HAP-1 (cell line): ENCODE measurements at regions not wholly inside any gene's neighbourhood (a gene's known extent, or its start where the extent isn't known, plus 50 kb on each side); places are given as distances from the start of the nearest gene placed in this dataset.

Experiments used
- DNase-seq, 2 experiments: peaks; one replicate each; pipeline ENCODE4 v3.0.0-alpha.2; 2016 to 2020; ENCODE audit warnings: low spot score in 2 of 2
- H3K27me3 ChIP-seq: fragments of 250-450 bp; sonication (Bioruptor Pico); 2 replicates; pipeline ENCODE4 v1.5.1; 2020; ENCODE audit warnings: low read depth, mild to moderate bottlenecking, moderate library complexity
- H3K36me3 ChIP-seq: fragments of 250-450 bp; sonication (Bioruptor Pico); replicated peaks from 2 replicates; pipeline ENCODE4 v1.5.1; 2020; ENCODE audit warnings: mild to moderate bottlenecking
- H3K4me1 ChIP-seq: fragments of 250-450 bp; sonication (Bioruptor Pico); 2 replicates; pipeline ENCODE4 v1.5.1; 2020; ENCODE audit warnings: mild to moderate bottlenecking
- H3K4me3 ChIP-seq: fragments of 250-450 bp; sonication (Bioruptor Pico); 2 replicates; pipeline ENCODE4 v1.5.1; 2020; ENCODE audit warnings: mild to moderate bottlenecking, moderate library complexity
- H3K9me3 ChIP-seq: fragments of 250-450 bp; sonication (Bioruptor Pico); 2 replicates; pipeline ENCODE4 v1.5.1; 2020; ENCODE audit warnings: mild to moderate bottlenecking, moderate library complexity
- in situ Hi-C: fragments of 300-500 bp; cut with MboI; formaldehyde crosslinking; loops from 3 replicates; pipeline ENCODE4 v1.14.3; 2020; ENCODE audit warnings: low sequenced_read_pairs, inconsistent platforms, mixed read lengths

DNA sequence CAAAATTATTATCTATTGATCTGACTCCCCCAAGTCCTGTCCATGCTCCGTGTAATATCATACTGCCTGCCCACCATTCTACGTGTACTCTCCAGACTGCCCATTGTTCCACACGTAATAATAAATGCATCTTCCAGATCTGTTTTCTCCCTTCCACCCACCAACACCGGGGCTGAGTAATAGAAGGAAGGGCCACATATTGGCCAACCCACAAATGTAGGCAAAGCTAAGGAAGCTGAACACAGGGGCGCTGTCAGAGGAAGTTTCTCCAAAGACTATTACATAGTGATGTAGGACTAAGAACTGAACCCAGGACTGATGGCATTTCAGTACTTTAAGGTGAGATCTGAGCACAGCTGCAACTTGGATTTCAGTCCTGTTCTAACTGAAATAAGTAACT is 135.8 kb upstream of the GUCY1A1 start:
- Histone ChIP-seq H3K9me3 (no peaks in the 10 kb centered on the region), H3K4me3 (no peak overlapping the region), H3K27me3 (no peaks in the 10 kb centered on the region), H3K36me3 (no peaks in the 10 kb centered on the region), H3K4me1 (no peaks in the 10 kb centered on the region)
- no peak for DNase-seq
- in situ Hi-C loops = no loop called here

DNA sequence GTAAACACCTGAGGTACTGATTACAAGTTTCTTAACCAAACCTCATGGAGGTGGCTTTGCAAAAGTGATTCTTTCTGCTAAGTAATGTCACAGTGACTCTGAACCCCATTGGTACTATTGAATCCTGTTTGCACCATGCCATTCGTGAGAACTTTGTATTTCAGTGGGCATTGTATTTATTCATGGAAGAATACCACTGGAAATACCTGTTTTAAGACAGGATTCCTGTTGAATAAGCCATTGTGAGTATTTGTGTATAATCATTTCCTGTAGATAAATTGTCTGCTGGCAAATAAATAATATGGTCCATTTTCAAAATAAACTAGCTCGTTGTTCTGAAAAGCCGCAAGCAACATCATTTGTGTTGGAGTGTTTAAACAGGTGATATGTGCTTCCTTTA is 136.4 kb upstream of the GUCY1A1 start:
- Histone ChIP-seq H3K4me3 (no peak overlapping the region), H3K36me3 (no peaks in the 10 kb centered on the region), H3K9me3 (no peaks in the 10 kb centered on the region), H3K27me3 (no peaks in the 10 kb centered on the region), H3K4me1 (no peaks in the 10 kb centered on the region)
- in situ Hi-C loops = no loop called here
- DNase-seq = no peak

DNA sequence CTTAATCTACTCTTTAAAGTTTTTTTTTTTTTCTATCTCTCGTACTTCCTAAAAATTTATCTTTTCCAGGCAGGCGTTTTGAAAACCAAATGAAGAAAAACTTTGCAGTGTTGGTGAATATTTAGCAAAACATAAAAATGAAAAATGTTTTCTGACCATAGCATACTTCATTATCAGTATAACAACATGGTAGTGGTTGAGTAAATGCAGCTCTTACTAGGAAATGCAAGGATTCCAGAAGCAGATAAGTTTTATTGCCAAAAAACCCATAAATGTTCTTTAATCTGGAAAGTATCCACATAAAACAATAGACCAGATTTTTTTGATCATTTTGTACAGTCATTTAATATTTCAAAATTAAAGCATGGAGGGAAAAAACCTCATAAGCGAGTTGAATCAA is 136.9 kb upstream of the GUCY1A1 start:
- H3K4me1 ChIP-seq = no peaks in the 10 kb centered on the region
- no peaks in the 10 kb centered on the region for H3K9me3 ChIP-seq
- no peak overlapping the region for H3K4me3 ChIP-seq
- no peaks in the 10 kb centered on the region for H3K27me3 ChIP-seq
- H3K36me3 ChIP-seq = no peaks in the 10 kb centered on the region
- in situ Hi-C loops = no loop called here
- no peak for DNase-seq

DNA sequence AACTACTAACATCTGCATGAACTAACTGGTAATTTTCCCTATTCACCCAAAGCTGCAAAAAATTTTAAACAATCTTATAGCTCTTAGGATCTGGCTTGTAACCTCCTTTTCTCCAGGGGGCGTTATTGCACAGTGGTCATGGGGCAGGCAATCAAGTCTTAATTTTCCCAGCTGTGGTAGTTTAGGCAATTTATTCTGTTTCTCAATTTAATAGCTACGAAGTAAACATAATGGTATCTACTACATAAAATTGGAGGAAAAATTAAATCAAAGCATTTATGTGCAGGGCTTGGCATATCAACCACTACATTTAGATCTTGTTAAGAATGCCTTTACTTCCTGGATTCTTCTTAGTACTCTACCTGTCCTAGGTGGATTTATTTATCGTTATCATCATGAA is 137.4 kb upstream of the GUCY1A1 start:
- no peaks in the 10 kb centered on the region for H3K9me3 ChIP-seq
- H3K27me3 ChIP-seq = no peaks in the 10 kb centered on the region
- in situ Hi-C loops = no loop called here
- no peaks in the 10 kb centered on the region for H3K36me3 ChIP-seq
- peak in 1 of 2 experiments; percentile 31 for DNase-seq
- no peak overlapping the region for H3K4me3 ChIP-seq
- H3K4me1 ChIP-seq = no peaks in the 10 kb centered on the region

DNA sequence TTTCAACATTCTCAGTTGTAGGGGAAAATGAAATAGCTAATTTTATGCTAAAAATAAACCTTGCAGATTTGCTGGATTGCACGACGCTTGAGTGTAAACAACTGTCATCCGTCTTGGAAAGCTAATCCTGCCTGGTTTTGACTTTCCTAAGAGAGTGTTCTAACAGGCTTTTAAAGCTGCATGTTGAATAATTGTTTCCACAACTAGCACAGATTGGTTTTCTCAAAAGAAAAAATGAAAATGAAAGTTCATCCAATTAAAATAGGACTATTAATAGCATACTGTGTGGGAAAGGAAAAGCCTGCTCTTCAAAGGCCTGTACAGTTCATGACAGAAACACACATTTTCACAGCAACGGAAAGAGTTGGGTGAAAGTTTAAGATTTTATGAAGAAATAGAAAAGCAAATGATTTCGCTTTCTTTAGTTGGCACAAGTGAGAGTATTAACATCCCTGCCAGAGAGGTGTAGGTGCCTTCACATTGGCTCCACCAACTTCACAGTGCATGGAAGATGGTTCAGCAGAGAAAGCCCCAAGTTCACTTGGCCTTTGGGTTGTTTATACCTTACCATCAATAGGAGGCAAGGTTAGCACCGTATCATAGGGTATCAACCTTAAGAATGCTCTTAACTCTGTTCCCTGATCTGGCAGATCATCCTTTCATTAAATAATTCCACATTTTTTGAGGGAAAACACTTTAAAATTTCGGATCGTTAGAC is 140.0 kb upstream of the GUCY1A1 start:
- Histone ChIP-seq H3K36me3 (no peaks in the 10 kb centered on the region), H3K27me3 (no peaks in the 10 kb centered on the region), H3K9me3 (no peaks in the 10 kb centered on the region), H3K4me3 (no peak overlapping the region), H3K4me1 (no peaks in the 10 kb centered on the region)
- DNase-seq = no peak
- in situ Hi-C loops = no loop called here

DNA sequence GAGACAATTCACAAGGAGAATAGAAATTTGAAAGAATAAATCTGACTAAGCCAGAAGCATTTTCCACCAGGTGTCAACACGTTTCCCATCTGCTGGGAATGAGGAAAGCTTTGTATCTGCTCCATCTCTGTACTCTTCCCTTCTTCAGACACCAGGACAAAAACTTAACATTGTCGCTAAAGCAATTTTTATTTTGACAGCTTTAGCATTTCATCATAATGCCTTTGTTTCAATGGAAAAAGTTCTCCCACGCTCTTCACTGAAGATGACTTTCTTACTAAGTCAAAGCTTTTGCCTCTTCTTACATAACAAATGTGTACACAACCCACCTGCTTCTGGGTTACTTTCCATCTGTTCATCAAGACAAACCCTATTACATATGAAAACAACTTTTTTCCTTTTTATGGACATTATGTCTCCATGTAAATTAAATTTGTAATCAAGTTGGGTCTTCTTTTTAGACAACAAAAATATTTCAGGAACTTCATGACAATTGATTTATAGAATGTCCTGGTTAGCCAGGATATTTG is 141.7 kb upstream of the GUCY1A1 start:
- Histone ChIP-seq H3K4me3 (no peak overlapping the region), H3K4me1 (no peaks in the 10 kb centered on the region), H3K27me3 (no peaks in the 10 kb centered on the region), H3K9me3 (no peaks in the 10 kb centered on the region), H3K36me3 (no peaks in the 10 kb centered on the region)
- in situ Hi-C loops = no loop called here
- no peak for DNase-seq

DNA sequence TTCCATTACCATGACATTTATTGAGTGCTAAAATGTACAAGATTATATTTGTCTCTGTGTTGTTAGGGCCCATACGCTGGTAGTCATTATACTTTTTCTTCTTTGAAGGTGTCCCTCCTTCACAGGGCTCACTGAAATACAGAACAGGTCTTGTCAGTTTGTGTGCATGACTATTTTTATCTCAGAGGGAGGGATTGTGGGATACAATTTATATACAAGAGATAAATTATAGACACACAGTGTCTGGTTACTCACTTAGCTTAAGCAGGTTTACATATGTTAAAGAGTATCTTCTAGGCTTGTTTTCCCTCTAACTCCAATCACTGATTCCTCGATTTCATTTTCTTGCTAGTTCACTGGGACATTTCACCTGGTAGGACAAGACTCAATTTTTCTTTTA is 143.3 kb upstream of the GUCY1A1 start:
- in situ Hi-C loops = no loop called here
- Histone ChIP-seq H3K27me3 (no peaks in the 10 kb centered on the region), H3K36me3 (no peaks in the 10 kb centered on the region), H3K4me3 (no peak overlapping the region), H3K4me1 (no peaks in the 10 kb centered on the region), H3K9me3 (no peaks in the 10 kb centered on the region)
- no peak for DNase-seq

DNA sequence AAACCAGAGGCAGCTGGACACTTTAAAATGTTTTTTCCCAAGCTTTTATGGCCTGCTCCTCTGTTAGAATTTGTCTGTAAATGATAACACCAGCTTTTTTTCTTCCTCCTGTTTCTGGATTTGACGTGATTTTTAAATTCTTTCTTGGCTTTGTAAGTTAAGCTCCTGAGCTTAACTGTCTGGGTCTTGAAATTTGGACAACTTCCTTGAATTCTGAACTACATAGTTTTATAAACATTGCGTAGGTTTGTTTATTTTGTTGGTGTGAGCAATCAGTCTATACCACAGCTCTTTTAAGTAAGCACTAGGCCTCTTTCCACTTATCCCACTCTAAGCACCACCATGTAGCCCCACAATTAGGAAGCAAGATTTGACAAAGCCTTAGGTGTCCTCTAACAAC is 144.4 kb upstream of the GUCY1A1 start:
- Histone ChIP-seq H3K4me1 (no peaks in the 10 kb centered on the region), H3K9me3 (no peaks in the 10 kb centered on the region), H3K4me3 (no peak overlapping the region), H3K27me3 (no peaks in the 10 kb centered on the region), H3K36me3 (no peaks in the 10 kb centered on the region)
- in situ Hi-C loops = no loop called here
- DNase-seq = no peak

DNA sequence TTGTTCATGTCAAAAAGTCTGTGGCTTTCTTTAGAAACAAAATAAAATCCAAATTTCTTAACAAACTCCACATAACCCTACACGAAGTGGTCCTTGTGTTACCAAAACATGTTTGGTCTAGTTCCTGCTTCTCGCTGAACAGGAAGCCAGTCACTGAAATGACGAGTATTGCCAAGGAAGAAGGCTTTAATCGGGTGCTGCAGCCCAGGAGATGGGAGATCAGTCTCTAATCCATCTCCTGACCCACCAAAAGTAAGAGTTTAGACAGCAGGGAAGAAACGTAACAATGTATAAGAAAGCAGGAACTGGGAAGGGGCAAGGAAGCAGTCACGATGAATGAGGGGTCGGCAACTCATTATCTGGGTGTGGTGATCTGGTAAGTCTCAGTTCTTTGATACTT is 144.6 kb upstream of the MAP9 start:
- Histone ChIP-seq H3K4me3 (no peak overlapping the region), H3K4me1 (no peaks in the 10 kb centered on the region), H3K9me3 (no peaks in the 10 kb centered on the region), H3K36me3 (no peaks in the 10 kb centered on the region), H3K27me3 (no peaks in the 10 kb centered on the region)
- in situ Hi-C loops = no loop called here
- no peak for DNase-seq

DNA sequence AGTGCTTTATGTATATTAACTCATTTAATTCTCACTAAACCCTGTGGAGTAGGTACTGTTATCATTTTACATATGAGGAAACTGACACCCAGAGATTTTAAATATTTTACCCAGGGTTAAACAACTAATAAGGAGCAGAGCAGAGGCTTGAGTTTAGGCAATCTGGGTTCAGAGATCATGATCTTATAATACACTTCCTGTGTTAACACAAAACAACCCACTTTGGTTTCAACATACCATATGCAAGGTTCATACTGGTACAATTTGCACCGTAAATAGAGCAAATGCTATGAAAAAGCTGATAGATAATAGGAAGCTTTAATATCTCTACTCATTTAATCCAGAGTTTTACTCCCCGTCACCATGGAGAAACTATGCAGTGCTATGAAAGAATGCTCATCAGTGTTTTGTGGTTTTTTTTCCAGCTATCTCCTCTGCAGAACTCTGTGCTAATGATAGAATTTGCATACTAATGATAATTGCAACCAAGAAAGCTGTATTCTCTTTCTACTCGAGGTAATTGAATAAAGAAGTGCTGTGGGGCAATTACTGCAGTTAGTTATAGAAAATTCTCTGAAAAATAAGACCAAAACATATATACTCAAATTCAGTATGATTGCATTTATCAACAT is 138.8 kb upstream of the MAP9 start:
- H3K9me3 ChIP-seq = no peaks in the 10 kb centered on the region
- no peaks in the 10 kb centered on the region for H3K27me3 ChIP-seq
- in situ Hi-C loops = no loop called here
- no peaks in the 10 kb centered on the region for H3K36me3 ChIP-seq
- no peak for DNase-seq
- no peaks in the 10 kb centered on the region; the same call in 1 of the 2 replicates for H3K4me1 ChIP-seq
- no peak overlapping the region for H3K4me3 ChIP-seq

DNA sequence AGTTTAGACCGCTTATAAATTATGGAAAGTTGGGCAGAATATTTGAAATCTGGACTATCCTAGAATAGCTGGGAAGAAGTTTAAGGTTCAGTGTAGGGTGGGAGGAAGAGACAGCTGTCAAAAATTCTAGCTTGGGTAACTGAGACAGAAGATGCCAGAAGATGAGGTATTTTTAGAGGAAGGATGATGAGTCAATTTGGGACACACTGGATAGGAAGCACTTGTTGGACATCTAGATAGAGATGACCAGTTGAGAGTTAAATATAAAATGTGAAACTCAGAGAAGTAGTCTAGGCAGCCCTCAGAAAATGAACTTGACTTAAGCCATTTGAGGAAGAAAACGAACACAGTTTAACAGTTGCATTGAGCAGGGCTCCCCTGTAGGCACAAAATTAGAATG is 137.9 kb upstream of the MAP9 start:
- Histone ChIP-seq H3K4me3 (no peak overlapping the region), H3K27me3 (no peaks in the 10 kb centered on the region), H3K9me3 (no peaks in the 10 kb centered on the region), H3K36me3 (no peaks in the 10 kb centered on the region), H3K4me1 (no peaks in the 10 kb centered on the region; the same call in 1 of the 2 replicates)
- in situ Hi-C loops = no loop called here
- no peak for DNase-seq

DNA sequence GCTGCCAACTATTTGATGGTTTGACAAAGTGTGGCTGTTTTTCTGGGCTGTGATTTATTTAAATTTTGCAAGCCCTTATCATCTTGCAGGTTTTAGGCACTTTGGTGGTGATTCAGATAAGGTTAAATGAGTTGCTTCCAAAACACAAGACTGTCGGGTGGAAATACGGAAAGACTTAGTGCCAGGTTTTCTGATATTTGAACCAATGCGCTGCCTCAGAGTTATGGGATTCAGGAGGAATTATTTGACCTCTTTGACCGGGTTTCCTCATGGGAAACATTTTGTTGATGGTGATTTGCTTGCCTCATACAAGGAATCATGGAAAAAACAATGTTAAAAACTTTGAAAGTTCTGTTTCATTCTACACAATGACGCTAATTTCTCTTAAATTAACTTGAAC is 136.1 kb upstream of the MAP9 start:
- Histone ChIP-seq H3K9me3 (no peaks in the 10 kb centered on the region), H3K4me3 (no peak overlapping the region), H3K27me3 (no peaks in the 10 kb centered on the region), H3K4me1 (no peaks in the 10 kb centered on the region; the same call in 1 of the 2 replicates), H3K36me3 (no peaks in the 10 kb centered on the region)
- in situ Hi-C loops = no loop called here
- DNase-seq = no peak

DNA sequence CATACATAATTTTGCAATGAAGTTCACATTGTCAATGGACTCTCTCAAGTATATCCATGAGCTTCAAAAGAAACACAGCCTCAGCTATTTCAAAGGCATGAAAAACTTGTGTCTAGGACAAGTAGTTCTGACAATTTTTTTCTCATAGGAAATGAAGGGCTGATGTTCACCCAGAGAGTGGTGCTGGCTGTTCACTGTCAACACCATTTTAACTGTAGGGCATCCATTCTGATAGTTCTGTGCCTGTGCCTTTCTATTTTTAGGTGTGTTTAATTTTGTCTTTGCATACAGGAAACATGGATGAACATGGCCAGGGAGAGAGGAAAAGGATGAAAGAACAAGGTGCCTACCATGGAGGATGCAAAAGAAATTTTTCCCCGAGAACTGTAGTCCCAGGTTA is 135.3 kb upstream of the MAP9 start:
- H3K9me3 ChIP-seq = no peaks in the 10 kb centered on the region
- no peak overlapping the region for H3K4me3 ChIP-seq
- in situ Hi-C loops = no loop called here
- no peaks in the 10 kb centered on the region for H3K36me3 ChIP-seq
- no peaks in the 10 kb centered on the region; the same call in 1 of the 2 replicates for H3K4me1 ChIP-seq
- DNase-seq = no peak
- H3K27me3 ChIP-seq = no peaks in the 10 kb centered on the region

DNA sequence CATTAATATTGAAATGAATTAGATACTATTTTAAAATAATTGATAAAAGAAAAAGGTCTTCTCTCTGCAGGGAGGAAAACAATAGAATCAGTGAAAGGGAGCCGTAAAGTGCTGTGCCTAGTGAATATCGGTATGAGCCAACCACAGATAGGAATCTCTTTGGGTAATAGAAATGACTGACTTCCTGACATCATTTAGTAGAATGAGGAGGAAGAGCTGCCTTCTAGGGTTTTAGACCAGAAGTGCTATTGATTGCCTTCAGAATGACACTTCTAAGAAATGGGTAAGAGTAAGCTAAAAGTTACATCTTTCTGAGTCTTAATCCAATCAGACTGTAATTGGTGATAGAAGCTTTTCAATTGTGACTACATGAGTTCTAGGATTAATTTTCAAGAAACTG is 134.0 kb upstream of the MAP9 start:
- no peaks in the 10 kb centered on the region for H3K9me3 ChIP-seq
- no peaks in the 10 kb centered on the region for H3K27me3 ChIP-seq
- H3K36me3 ChIP-seq = no peaks in the 10 kb centered on the region
- no peaks in the 10 kb centered on the region; the same call in 1 of the 2 replicates for H3K4me1 ChIP-seq
- in situ Hi-C loops = no loop called here
- no peak for DNase-seq
- H3K4me3 ChIP-seq = no peak overlapping the region
